OCI-M2 (cell line): ENCODE measurements at regions not wholly inside any gene's neighbourhood (a gene's known extent, or its start where the extent isn't known, plus 50 kb on each side); places are given as distances from the start of the nearest gene placed in this dataset.
"Not testable (repeated sequence)": the region's sequence is repeated elsewhere in the genome, so short reads cannot be mapped to it uniquely, and the experiment has no call there.

Source experiments
- DNase-seq: peaks from one replicate; lab custom pipeline; 2025; ENCODE audit not compliant: unreplicated experiment; lab: John Stamatoyannopoulos, UW

GRCh38 chr5:109580225-109580624 lies 109.5 kb upstream of the MAN2A1 start:
- no peak for DNase-seq

GRCh38 chr5:109575506-109575905 lies 114.2 kb upstream of the MAN2A1 start:
- DNase-seq, result no peak

- DNase-seq, result no peak
These were observed 114.7 kb upstream of the MAN2A1 start for GRCh38 chr5:109574985-109575384.

- DNase-seq, result no peak
These were observed 116.0 kb upstream of the MAN2A1 start for GRCh38 chr5:109573766-109574165.

- DNase-seq, result no peak
These were observed 116.5 kb upstream of the MAN2A1 start for GRCh38 chr5:109573256-109573655.

- no peak for DNase-seq
These were observed 117.9 kb upstream of the MAN2A1 start for GRCh38 chr5:109571785-109572184.

- no peak for DNase-seq
These were observed 119.3 kb upstream of the MAN2A1 start for GRCh38 chr5:109570362-109570874.

- DNase-seq, result no peak
These were observed 122.2 kb upstream of the MAN2A1 start for GRCh38 chr5:109567374-109568044.

- DNase-seq, result no peak
These were observed 123.4 kb upstream of the MAN2A1 start for GRCh38 chr5:109566361-109566760.

GRCh38 chr5:109563739-109564138 lies 126.0 kb upstream of the MAN2A1 start:
- DNase-seq, result no peak

- no peak for DNase-seq
These were observed 126.5 kb upstream of the MAN2A1 start for GRCh38 chr5:109563189-109563588.

GRCh38 chr5:109562441-109562840 lies 127.3 kb upstream of the MAN2A1 start:
- no peak for DNase-seq

GRCh38 chr5:109561447-109561846 lies 128.3 kb upstream of the MAN2A1 start:
- no peak for DNase-seq

- no peak for DNase-seq
These were observed 129.2 kb upstream of the MAN2A1 start for GRCh38 chr5:109560554-109560953.

- no peak for DNase-seq
These were observed 130.8 kb upstream of the MAN2A1 start for GRCh38 chr5:109558952-109559351.

GRCh38 chr5:109558364-109558763 lies 131.4 kb upstream of the MAN2A1 start:
- DNase-seq, result no peak

GRCh38 chr5:109553846-109554245 lies 135.9 kb upstream of the MAN2A1 start:
- no peak for DNase-seq

GRCh38 chr5:109551234-109551633 lies 138.5 kb upstream of the MAN2A1 start:
- not testable (repeated sequence) for DNase-seq

- DNase-seq, result no peak
These were observed 139.7 kb upstream of the MAN2A1 start for GRCh38 chr5:109550077-109550476.

- DNase-seq, result no peak
These were observed 136.7 kb upstream of the PJA2 start for GRCh38 chr5:109546461-109546860.

GRCh38 chr5:109544873-109545272 lies 135.1 kb upstream of the PJA2 start:
- not testable (repeated sequence) for DNase-seq

- not testable (repeated sequence) for DNase-seq
These were observed 128.9 kb upstream of the PJA2 start for GRCh38 chr5:109538692-109539091.

GRCh38 chr5:109535090-109535489 lies 125.3 kb upstream of the PJA2 start:
- DNase-seq, result not testable (repeated sequence)
